HG03342 (cell line): ENCODE measurements at regions not wholly inside any gene's neighbourhood (a gene's known extent, or its start where the extent isn't known, plus 50 kb on each side); places are given as distances from the start of the nearest gene placed in this dataset.

Source experiments
- ATAC-seq: cut with Tn5 transposase; IDR thresholded peaks from one replicate; pipeline ENCODE4 v1.9.1; 2021; ENCODE audit warnings: mild to moderate bottlenecking, moderate library complexity; ENCODE audit not compliant: unreplicated experiment

- no peak for ATAC-seq
Measured at GRCh38 chr12:98329589-98329988, 185.8 kb upstream of the TMPO start.

- ATAC-seq: peak; percentile 89
Measured at GRCh38 chr12:98332642-98333041, 182.7 kb upstream of the TMPO start.

GRCh38 chr12:98334768-98335167 lies 180.6 kb upstream of the TMPO start:
- no peak for ATAC-seq

GRCh38 chr12:98341026-98341425 lies 174.4 kb upstream of the TMPO start:
- no peak for ATAC-seq

GRCh38 chr12:98341732-98342131 lies 173.7 kb upstream of the TMPO start:
- no peak for ATAC-seq

- no peak for ATAC-seq
Measured at GRCh38 chr12:98343002-98343567, 172.3 kb upstream of the TMPO start.

GRCh38 chr12:98344046-98344930 lies 171.1 kb upstream of the TMPO start:
- ATAC-seq: no peak

GRCh38 chr12:98345308-98345876 lies 170.0 kb upstream of the TMPO start:
- ATAC-seq: no peak

- ATAC-seq: no peak
Measured at GRCh38 chr12:98351089-98351488, 164.3 kb upstream of the TMPO start.

- no peak for ATAC-seq
Measured at GRCh38 chr12:98351784-98352183, 163.6 kb upstream of the TMPO start.

GRCh38 chr12:98352218-98352811 lies 163.1 kb upstream of the TMPO start:
- peak; percentile 61 for ATAC-seq

- peak; percentile 17 for ATAC-seq
Measured at GRCh38 chr12:98352835-98353234, 162.6 kb upstream of the TMPO start.

- no peak for ATAC-seq
Measured at GRCh38 chr12:98354520-98355035, 160.8 kb upstream of the TMPO start.

GRCh38 chr12:98355322-98355721 lies 160.1 kb upstream of the TMPO start:
- no peak for ATAC-seq

- ATAC-seq: no peak
Measured at GRCh38 chr12:98355933-98356332, 159.5 kb upstream of the TMPO start.

- ATAC-seq: no peak
Measured at GRCh38 chr12:98358144-98358543, 157.2 kb upstream of the TMPO start.

- ATAC-seq: no peak
Measured at GRCh38 chr12:98359856-98360255, 155.5 kb upstream of the TMPO start.

- ATAC-seq: no peak
Measured at GRCh38 chr12:98360401-98360800, 155.0 kb upstream of the TMPO start.

GRCh38 chr12:98369581-98369980 lies 145.8 kb upstream of the TMPO start:
- ATAC-seq: no peak

GRCh38 chr12:98370976-98371375 lies 144.4 kb upstream of the TMPO start:
- no peak for ATAC-seq

- ATAC-seq: no peak
Measured at GRCh38 chr12:98371419-98371818, 144.0 kb upstream of the TMPO start.
